ENCODE measurements at regions not wholly inside any gene's neighbourhood (a gene's known extent, or its start where the extent isn't known, plus 50 kb on each side); places are given as distances from the start of the nearest gene placed in this dataset.
"Not testable (repeated sequence)": the region's sequence is repeated elsewhere in the genome, so short reads cannot be mapped to it uniquely, and the experiment has no call there.

DNA sequence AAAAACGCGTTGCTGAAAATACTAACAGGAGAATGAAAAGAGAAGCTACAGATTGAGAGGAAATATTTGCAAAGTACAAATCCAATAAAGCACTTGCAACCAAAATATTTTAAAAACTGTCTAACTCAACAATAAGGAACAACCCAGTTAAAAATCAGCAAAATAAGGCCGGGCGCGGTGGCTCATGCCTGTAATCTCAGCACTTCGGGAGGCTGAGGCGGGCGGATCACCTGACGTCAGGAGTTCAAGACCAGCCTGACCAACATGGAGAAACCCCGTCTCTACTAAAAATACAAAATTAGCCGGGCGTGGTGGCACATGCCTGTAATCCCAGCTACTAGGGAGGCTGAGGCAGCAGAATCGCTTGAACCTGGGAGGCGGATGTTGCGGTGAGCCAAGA lies 798.6 kb downstream of the PLCL1 start:
- TF ChIP-seq, protein P1, sequence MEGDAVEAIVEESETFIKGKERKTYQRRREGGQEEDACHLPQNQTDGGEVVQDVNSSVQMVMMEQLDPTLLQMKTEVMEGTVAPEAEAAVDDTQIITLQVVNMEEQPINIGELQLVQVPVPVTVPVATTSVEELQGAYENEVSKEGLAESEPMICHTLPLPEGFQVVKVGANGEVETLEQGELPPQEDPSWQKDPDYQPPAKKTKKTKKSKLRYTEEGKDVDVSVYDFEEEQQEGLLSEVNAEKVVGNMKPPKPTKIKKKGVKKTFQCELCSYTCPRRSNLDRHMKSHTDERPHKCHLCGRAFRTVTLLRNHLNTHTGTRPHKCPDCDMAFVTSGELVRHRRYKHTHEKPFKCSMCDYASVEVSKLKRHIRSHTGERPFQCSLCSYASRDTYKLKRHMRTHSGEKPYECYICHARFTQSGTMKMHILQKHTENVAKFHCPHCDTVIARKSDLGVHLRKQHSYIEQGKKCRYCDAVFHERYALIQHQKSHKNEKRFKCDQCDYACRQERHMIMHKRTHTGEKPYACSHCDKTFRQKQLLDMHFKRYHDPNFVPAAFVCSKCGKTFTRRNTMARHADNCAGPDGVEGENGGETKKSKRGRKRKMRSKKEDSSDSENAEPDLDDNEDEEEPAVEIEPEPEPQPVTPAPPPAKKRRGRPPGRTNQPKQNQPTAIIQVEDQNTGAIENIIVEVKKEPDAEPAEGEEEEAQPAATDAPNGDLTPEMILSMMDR (IDR thresholded peaks at IDR 0.05; ENCODE audit: low read depth, low read length, missing input control), result not testable (repeated sequence)
- TF ChIP-seq, protein P2, sequence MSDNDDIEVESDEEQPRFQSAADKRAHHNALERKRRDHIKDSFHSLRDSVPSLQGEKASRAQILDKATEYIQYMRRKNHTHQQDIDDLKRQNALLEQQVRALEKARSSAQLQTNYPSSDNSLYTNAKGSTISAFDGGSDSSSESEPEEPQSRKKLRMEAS (IDR thresholded peaks at IDR 0.05), result not testable (repeated sequence)
- TF ChIP-seq JUND (IDR thresholded peaks at IDR 0.05); RAD21 (IDR thresholded peaks at IDR 0.05); SP1 (IDR thresholded peaks at IDR 0.05); GABPA (IDR thresholded peaks at IDR 0.05 in 1 of 2, conservative IDR thresholded peaks at IDR 0.05 in 1 of 2); TAF1 (conservative IDR thresholded peaks at IDR 0.05); NR2F2 (IDR thresholded peaks at IDR 0.05); YY1 (IDR thresholded peaks at IDR 0.05); RXRA (IDR thresholded peaks at IDR 0.05): not testable (repeated sequence)
- TF ChIP-seq, protein P3, sequence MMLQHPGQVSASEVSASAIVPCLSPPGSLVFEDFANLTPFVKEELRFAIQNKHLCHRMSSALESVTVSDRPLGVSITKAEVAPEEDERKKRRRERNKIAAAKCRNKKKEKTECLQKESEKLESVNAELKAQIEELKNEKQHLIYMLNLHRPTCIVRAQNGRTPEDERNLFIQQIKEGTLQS (IDR thresholded peaks at IDR 0.05), result not testable (repeated sequence)
- TF ChIP-seq, protein P4, sequence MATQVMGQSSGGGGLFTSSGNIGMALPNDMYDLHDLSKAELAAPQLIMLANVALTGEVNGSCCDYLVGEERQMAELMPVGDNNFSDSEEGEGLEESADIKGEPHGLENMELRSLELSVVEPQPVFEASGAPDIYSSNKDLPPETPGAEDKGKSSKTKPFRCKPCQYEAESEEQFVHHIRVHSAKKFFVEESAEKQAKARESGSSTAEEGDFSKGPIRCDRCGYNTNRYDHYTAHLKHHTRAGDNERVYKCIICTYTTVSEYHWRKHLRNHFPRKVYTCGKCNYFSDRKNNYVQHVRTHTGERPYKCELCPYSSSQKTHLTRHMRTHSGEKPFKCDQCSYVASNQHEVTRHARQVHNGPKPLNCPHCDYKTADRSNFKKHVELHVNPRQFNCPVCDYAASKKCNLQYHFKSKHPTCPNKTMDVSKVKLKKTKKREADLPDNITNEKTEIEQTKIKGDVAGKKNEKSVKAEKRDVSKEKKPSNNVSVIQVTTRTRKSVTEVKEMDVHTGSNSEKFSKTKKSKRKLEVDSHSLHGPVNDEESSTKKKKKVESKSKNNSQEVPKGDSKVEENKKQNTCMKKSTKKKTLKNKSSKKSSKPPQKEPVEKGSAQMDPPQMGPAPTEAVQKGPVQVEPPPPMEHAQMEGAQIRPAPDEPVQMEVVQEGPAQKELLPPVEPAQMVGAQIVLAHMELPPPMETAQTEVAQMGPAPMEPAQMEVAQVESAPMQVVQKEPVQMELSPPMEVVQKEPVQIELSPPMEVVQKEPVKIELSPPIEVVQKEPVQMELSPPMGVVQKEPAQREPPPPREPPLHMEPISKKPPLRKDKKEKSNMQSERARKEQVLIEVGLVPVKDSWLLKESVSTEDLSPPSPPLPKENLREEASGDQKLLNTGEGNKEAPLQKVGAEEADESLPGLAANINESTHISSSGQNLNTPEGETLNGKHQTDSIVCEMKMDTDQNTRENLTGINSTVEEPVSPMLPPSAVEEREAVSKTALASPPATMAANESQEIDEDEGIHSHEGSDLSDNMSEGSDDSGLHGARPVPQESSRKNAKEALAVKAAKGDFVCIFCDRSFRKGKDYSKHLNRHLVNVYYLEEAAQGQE (IDR thresholded peaks at IDR 0.05), result not testable (repeated sequence)
- TF ChIP-seq, protein P5, sequence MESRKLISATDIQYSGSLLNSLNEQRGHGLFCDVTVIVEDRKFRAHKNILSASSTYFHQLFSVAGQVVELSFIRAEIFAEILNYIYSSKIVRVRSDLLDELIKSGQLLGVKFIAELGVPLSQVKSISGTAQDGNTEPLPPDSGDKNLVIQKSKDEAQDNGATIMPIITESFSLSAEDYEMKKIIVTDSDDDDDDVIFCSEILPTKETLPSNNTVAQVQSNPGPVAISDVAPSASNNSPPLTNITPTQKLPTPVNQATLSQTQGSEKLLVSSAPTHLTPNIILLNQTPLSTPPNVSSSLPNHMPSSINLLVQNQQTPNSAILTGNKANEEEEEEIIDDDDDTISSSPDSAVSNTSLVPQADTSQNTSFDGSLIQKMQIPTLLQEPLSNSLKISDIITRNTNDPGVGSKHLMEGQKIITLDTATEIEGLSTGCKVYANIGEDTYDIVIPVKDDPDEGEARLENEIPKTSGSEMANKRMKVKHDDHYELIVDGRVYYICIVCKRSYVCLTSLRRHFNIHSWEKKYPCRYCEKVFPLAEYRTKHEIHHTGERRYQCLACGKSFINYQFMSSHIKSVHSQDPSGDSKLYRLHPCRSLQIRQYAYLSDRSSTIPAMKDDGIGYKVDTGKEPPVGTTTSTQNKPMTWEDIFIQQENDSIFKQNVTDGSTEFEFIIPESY (IDR thresholded peaks at IDR 0.05), result not testable (repeated sequence)

Measured in liver (tissue), 3 donors.